ENCODE measurements at regions not wholly inside any gene's neighbourhood (a gene's known extent, or its start where the extent isn't known, plus 50 kb on each side); places are given as distances from the start of the nearest gene placed in this dataset.

GRCh38 chr2:116142644-116143227 lies 1671.8 kb upstream of the DDX18 start:
- CTCF ChIA-PET, result interaction anchor here (1.0 kb wide), 1 partner anchor 42 kb away, joined by 3 read pairs; no protein-coding TSS in a partner anchor
- no peak for FAIRE-seq
- WGBS (ENCODE audit: missing lambda C conversion rate), result 23% methylated on average over 8 of the region's 8 CpGs

GRCh38 chr2:116145031-116145430 lies 1669.5 kb upstream of the DDX18 start:
- H3K27ac ChIP-seq, result no peak overlapping the region
- POLR2A ChIA-PET, result no interaction called here
- no peak overlapping the region for H3K4me2 ChIP-seq
- no peak for DNase-seq (ENCODE audit: low read depth in 1 of 2, low spot score in 1 of 2)
- no peaks in the 10 kb centered on the region for H3K4me1 ChIP-seq
- CTCF ChIA-PET, result no interaction called here
- no peak overlapping the region for H3K4me3 ChIP-seq
- WGBS (ENCODE audit: missing lambda C conversion rate), result 9% methylated on average over 4 of the region's 4 CpGs
- ATAC-seq, result no peak
- H3K9me3 ChIP-seq, result no peaks in the 10 kb centered on the region; the same call in 2 of the 3 replicates
- no peak for FAIRE-seq
- no peak for TF ChIP-seq FOSB (CRISPR knock-in tag; IDR thresholded peaks at IDR 0.05)
- no peak for TF ChIP-seq FOSL2 (IDR thresholded peaks at IDR 0.05)
- no peak for TF ChIP-seq FOSL2 (CRISPR knock-in tag; IDR thresholded peaks at IDR 0.05)
- TF ChIP-seq POLR2AphosphoS2 (conservative IDR thresholded peaks at IDR 0.05; ENCODE audit: low read length), result no peak
- no peak for TF ChIP-seq RARB (CRISPR knock-in tag; IDR thresholded peaks at IDR 0.05)
- TF ChIP-seq MAFK (IDR thresholded peaks at IDR 0.05; ENCODE audit: partially characterized antibody), result no peak
- no peak for TF ChIP-seq EP300 (IDR thresholded peaks at IDR 0.05)
- TF ChIP-seq POLR2A (IDR thresholded peaks at IDR 0.05; ENCODE audit: low read length), result no peak
- TF ChIP-seq, protein P1, sequence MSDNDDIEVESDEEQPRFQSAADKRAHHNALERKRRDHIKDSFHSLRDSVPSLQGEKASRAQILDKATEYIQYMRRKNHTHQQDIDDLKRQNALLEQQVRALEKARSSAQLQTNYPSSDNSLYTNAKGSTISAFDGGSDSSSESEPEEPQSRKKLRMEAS (IDR thresholded peaks at IDR 0.05), result no peak
- no peak for TF ChIP-seq HOXA7 (CRISPR knock-in tag; IDR thresholded peaks at IDR 0.05)
- TF ChIP-seq NPAS2 (CRISPR knock-in tag; IDR thresholded peaks at IDR 0.05; ENCODE audit: borderline replicate concordance), result no peak
- TF ChIP-seq BHLHE40 (IDR thresholded peaks at IDR 0.05; ENCODE audit: low read depth, low read length), result no peak
- TF ChIP-seq PHF8 (IDR thresholded peaks at IDR 0.05; ENCODE audit: borderline replicate concordance, low read depth), result no peak
- TF ChIP-seq CTCF (IDR thresholded peaks at IDR 0.05), result no peak
- TF ChIP-seq RNF2 (IDR thresholded peaks at IDR 0.05; ENCODE audit: borderline replicate concordance, low read depth), result no peak
- TF ChIP-seq ELK1 (IDR thresholded peaks at IDR 0.05; ENCODE audit: low read depth, low read length), result no peak
- TF ChIP-seq CHD4 (IDR thresholded peaks at IDR 0.05; ENCODE audit: borderline replicate concordance), result no peak
- TF ChIP-seq EHMT2 (IDR thresholded peaks at IDR 0.05; ENCODE audit: low read depth), result no peak
- no peak for TF ChIP-seq HES2 (IDR thresholded peaks at IDR 0.05)
- no peak for TF ChIP-seq EHF (CRISPR knock-in tag; IDR thresholded peaks at IDR 0.05)

More at GRCh38 chr2:116142644-116143227, 1671.8 kb upstream of the DDX18 start:
- no peak for DNase-seq (ENCODE audit: low read depth in 1 of 2, low spot score in 1 of 2)
- Histone ChIP-seq H3K4me1 (no peaks in the 10 kb centered on the region), H3K9me3 (no peaks in the 10 kb centered on the region; the same call in 2 of the 3 replicates), H3K4me2 (no peak overlapping the region), H3K27ac (no peak overlapping the region), H3K4me3 (no peak overlapping the region)
- TF ChIP-seq SREBF2 (IDR thresholded peaks at IDR 0.05) (no peak), JUNB (IDR thresholded peaks at IDR 0.05) (no peak), HOXB13 (CRISPR knock-in tag; IDR thresholded peaks at IDR 0.05; ENCODE audit: low read depth) (no peak), HDAC2 (IDR thresholded peaks at IDR 0.05) (no peak), POLR2AphosphoS2 (conservative IDR thresholded peaks at IDR 0.05; ENCODE audit: low read length) (no peak), ELK1 (IDR thresholded peaks at IDR 0.05; ENCODE audit: low read depth, low read length) (no peak), TFCP2L1 (CRISPR knock-in tag; IDR thresholded peaks at IDR 0.05) (no peak), PBX3 (IDR thresholded peaks at IDR 0.05) (no peak)
- ATAC-seq, result no peak
- POLR2A ChIA-PET, result no interaction called here

Measured in A549 (cell line).